ENCODE measurements at regions not wholly inside any gene's neighbourhood (a gene's known extent, or its start where the extent isn't known, plus 50 kb on each side); places are given as distances from the start of the nearest gene placed in this dataset.

GRCh38 chr2:180723712-180724111 is 256.7 kb upstream of the UBE2E3 start:
- H3K4me3 ChIP-seq (replicated peaks; ENCODE audit: insufficient read depth, low read length), result no peak overlapping the region
- peaks cover 5% of the 10 kb centered on the region for H3K27me3 ChIP-seq (ENCODE audit: insufficient read depth, poor library complexity, severe bottlenecking)
- H3K27ac ChIP-seq (replicated peaks), result no peak overlapping the region
- no peak for DNase-seq (ENCODE audit: low read depth in 1 of 2, low spot score in 1 of 2)
- TF ChIP-seq SPI1 (IDR thresholded peaks at IDR 0.05; ENCODE audit: borderline replicate concordance, low read depth) (no peak), GABPA (IDR thresholded peaks at IDR 0.05; ENCODE audit: low read depth) (no peak), CTCF (IDR thresholded peaks at IDR 0.05; ENCODE audit: insufficient read depth, low read length) (no peak), REST (IDR thresholded peaks at IDR 0.05; ENCODE audit: insufficient replicate concordance, low read depth) (no peak), POLR2AphosphoS5 (IDR thresholded peaks at IDR 0.05; ENCODE audit: low read depth) (no peak)

- Histone ChIP-seq H3K27ac (replicated peaks) (no peak overlapping the region), H3K4me3 (replicated peaks; ENCODE audit: insufficient read depth, low read length) (no peak overlapping the region), H3K27me3 (ENCODE audit: insufficient read depth, poor library complexity, severe bottlenecking) (peaks cover 5% of the 10 kb centered on the region)
- no peak for TF ChIP-seq REST (IDR thresholded peaks at IDR 0.05; ENCODE audit: insufficient replicate concordance, low read depth)
- no peak for TF ChIP-seq CTCF (IDR thresholded peaks at IDR 0.05; ENCODE audit: insufficient read depth, low read length)
- no peak for TF ChIP-seq GABPA (IDR thresholded peaks at IDR 0.05; ENCODE audit: low read depth)
- TF ChIP-seq SPI1 (IDR thresholded peaks at IDR 0.05; ENCODE audit: borderline replicate concordance, low read depth), result no peak
- no peak for TF ChIP-seq POLR2AphosphoS5 (IDR thresholded peaks at IDR 0.05; ENCODE audit: low read depth)
- DNase-seq (ENCODE audit: low read depth in 1 of 2, low spot score in 1 of 2), result no peak
These were observed 257.7 kb upstream of the UBE2E3 start for GRCh38 chr2:180722551-180723239.

- H3K27ac ChIP-seq (replicated peaks), result no peak overlapping the region
- no peak for DNase-seq (ENCODE audit: low read depth in 1 of 2, low spot score in 1 of 2)
- no peak overlapping the region for H3K4me3 ChIP-seq (replicated peaks; ENCODE audit: insufficient read depth, low read length)
- H3K27me3 ChIP-seq (ENCODE audit: insufficient read depth, poor library complexity, severe bottlenecking), result peaks cover 5% of the 10 kb centered on the region
- no peak for TF ChIP-seq GABPA (IDR thresholded peaks at IDR 0.05; ENCODE audit: low read depth)
These were observed 259.6 kb upstream of the UBE2E3 start for GRCh38 chr2:180720829-180721228.

- Histone ChIP-seq H3K27ac (replicated peaks) (no peak overlapping the region), H3K4me3 (replicated peaks; ENCODE audit: insufficient read depth, low read length) (no peak overlapping the region), H3K27me3 (ENCODE audit: insufficient read depth, poor library complexity, severe bottlenecking) (peaks cover 5% of the 10 kb centered on the region)
- no peak for DNase-seq (ENCODE audit: low read depth in 1 of 2, low spot score in 1 of 2)
- TF ChIP-seq GABPA (IDR thresholded peaks at IDR 0.05; ENCODE audit: low read depth) (no peak), POLR2AphosphoS5 (IDR thresholded peaks at IDR 0.05; ENCODE audit: low read depth) (no peak), CTCF (IDR thresholded peaks at IDR 0.05; ENCODE audit: insufficient read depth, low read length) (no peak), REST (IDR thresholded peaks at IDR 0.05; ENCODE audit: insufficient replicate concordance, low read depth) (no peak), SPI1 (IDR thresholded peaks at IDR 0.05; ENCODE audit: borderline replicate concordance, low read depth) (no peak)
These were observed 262.8 kb upstream of the UBE2E3 start for GRCh38 chr2:180717588-180717987.
